Occipital lobe (tissue), 1 donor: ENCODE measurements at regions not wholly inside any gene's neighbourhood (a gene's known extent, or its start where the extent isn't known, plus 50 kb on each side); places are given as distances from the start of the nearest gene placed in this dataset.
A peak's percentile ranks its signal among the peaks of the same experiment; 100 is the strongest.
"Not testable (repeated sequence)": the region's sequence is repeated elsewhere in the genome, so short reads cannot be mapped to it uniquely, and the experiment has no call there.

Experiments used
- DNase-seq: peaks from one replicate; lab custom pipeline; 2025; lab: John Stamatoyannopoulos, UW

DNA sequence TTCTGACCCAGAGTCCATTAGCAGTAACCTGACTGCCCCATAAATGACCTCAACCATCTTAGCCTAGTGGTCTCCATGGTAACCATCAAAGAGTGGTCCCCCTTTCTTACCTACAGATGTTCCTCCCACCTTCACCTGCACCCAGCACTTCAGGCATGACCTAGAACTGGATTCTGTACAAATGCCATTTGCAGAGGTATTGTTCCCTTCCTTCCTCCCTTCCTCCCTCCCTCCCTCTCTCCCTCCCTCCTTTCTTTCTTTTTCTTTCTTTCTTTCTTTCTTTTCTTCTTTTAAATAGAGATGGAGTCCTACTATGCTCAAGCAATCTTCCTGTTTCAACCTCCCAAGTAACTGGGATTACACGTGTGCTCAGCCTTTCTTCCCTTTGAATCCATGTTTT lies 114.6 kb upstream of the SLC1A4 start:
- no peak for DNase-seq

DNA sequence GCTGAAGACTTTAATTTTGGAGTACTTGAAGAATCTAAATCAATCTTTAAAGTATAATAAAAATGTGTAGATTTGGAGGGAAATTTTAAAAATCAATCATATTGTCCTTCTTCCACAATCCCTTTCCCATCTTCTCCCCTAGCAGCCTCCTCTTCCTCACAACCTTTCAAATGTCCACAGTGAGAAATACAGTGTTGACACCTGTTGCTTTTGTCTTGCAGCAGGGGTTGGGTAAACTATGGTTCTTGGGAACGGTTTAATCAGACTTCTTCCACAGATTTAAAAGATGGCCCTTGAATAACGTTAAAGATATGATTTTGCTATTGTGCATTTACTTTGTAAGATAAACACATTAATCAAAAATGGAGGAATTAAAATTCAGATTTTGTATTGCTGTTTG lies 113.8 kb upstream of the SLC1A4 start:
- DNase-seq = no peak

DNA sequence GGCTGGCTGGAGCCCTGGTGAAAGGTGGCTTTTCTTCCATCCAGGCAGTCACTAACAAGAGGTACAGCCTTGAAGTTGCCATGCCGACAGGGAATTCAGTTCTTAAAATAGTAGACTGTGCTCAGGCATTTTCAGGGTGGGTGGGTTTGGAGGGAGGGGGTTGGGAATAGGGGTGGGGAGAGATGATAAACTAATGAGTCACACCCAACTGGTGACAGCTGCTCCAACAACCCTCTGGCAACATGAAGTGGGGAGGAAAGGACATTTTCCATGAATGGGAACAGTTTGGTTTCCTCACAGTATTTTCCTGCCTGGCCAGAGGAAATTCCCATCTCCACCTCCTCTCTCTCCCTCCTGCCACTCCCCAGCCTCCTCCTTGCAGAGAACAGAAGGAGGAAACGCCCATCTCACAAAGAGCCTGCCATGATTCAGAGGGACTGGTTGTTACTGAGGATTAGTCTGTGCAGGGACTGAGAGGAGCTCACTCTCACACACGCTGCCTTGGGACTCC lies 113.0 kb upstream of the SLC1A4 start:
- DNase-seq = peak; percentile 51

DNA sequence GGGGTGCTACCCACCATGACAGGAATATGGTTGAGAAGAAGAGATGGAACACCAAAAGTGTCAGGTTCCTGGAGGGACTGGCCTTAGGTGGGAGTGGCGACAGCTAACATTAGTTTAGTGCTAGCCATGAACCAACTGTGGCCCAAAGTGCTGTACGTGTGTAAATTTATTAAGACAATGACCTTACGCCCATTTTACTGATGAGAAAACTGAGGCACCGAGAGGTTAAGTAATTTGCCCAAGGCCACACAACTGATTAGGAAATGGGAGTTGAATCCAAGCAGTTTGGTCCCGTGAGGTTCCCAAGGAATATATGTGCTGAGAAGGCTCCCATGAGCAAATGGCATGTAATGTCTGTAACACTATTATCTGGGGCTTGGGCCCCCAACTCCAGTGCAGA lies 109.5 kb upstream of the SLC1A4 start:
- no peak for DNase-seq

DNA sequence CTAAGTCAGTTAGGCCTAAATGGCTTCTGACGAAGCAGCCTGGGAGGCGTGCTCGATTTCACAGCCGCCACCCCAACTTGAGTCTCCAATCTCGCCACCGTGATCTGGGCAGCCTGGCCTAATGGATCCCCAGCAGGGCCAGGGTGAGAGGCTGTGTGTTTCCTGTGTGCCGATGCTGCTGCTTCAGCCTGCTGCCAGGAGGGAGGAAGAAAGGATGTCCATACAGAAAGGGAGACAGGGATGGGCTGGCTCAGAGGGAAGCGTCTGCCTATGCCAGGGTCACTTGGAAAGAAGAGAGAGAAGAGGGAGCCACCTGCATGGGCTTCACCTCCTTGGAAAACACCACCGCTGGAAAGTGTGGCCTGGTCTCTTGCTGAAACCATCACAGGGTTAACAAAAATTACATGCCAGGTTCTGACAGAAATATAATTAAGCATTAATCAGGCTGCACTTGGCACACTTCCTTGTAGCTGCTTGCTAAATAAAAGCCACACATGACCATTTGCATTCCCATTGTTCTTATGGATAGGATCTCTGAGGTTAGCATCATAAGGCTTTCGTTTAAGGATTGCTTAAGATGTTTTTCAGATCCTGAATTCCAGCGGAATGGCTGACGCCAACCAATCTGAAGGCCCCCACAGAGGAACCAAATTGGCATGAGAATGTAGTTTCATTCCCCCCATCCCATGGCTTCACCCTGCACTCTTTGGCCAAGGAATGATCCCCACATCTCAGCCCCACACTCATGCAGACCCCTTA lies 108.8 kb upstream of the SLC1A4 start:
- no peak for DNase-seq

DNA sequence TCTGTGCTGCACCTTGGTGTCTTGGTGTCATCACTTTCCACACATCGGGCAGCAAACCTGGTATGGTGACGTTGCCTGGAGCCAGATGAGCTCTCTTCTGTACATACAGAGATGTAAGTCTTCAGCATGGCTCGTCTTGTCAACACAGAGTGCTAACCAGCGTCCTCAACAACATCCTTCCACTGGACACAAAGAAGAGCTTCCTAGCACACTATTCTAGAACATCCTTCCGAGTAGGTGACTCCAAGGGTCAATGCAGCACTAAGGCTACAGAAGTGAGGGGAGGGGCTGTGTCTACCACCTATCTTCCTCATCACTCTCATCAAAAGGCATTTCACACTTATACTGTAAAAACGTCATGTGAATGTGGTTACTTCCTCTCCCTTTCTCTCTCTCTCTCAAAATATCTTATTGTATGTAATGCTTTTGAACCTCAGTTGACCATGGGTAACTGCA lies 108.1 kb upstream of the SLC1A4 start:
- DNase-seq = no peak

DNA sequence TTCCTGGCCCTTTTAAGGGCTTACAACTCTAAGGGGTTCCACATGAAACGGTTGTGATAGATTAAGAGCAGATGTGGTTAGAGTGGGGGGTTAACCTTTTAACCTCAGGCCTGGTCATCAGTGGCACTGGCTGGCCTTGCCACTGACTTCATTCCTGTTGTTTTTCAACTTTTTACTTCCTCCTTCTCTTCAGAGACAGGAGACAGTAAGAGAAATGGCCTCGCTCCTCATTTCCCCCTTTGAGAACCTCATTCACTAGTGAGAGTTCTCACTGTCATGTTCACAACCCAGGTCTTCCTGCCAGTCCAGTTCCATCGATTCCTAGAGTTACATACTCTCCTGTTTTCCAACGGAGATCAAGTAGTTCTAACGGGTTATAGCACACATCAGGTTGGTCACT lies 101.6 kb upstream of the SLC1A4 start:
- DNase-seq = no peak

DNA sequence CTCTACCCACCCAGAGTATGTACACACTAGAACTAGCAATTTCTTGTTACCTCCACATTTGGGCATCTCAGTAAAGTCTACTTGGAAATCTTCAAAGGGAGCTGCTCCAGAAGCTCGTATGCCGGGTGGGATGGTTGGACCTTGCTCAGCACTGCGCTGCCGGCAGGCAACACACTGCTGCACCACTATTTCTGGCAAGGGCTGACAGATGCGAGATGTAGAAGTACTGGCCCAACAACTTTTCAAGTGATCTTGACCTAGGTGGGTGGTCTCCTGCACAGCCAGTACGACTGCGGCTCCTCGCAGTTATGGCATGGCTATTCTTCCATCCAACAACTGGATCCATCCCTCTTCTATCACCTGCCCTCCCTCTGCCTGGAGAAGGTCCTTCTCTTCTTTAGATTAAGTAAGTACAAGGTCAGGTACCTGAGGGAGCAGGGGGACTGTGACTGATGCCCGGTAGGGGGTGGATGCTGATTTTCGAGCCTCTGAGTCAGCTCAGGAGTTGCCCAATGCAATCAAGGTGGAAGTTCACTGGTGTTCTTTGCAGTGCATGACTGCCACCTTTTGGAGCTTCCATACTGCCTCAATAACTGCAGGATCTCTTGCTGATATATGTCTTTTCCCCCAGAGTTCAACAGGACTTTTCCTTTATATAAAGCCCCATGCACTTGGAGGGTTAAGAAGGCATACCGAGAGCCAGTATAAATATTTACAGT lies 100.4 kb upstream of the SLC1A4 start:
- DNase-seq = no peak

DNA sequence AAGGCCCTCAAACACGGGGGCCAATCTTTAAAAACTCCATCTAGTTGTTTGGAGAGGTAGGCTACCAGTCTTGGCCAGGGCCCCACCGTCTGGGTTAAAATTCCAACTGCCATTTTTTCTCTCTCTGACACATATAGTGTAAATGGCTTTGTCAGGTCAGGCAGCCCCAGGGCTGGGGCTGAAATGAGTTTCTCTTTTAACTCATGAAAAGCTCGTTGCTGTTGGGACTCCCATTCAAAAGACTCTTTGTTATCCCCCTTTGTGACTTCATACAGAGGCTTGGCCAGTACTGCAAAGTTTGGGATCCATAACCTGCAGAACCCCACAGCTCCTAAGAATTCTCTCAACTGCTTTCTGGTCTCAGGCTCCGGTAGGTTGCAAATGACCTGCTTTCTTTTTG lies 99.4 kb upstream of the SLC1A4 start:
- DNase-seq = no peak

DNA sequence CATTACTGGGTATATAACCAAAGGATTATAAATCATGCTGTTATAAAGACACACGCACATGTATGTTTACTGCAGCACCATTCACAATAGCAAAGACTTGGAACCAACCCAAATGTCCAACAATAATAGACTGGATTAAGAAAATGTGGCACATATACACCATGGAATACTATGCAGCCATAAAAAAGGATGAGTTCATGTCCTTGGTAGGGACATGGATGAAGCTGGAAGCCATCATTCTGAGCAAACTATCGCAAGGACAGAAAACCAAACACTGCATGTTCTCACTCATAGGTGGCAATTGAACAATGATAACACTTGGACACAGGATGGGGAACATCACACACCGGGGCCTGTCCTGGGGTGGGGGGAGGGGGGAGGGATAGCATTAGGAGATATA lies 92.6 kb upstream of the SLC1A4 start:
- DNase-seq = not testable (repeated sequence)

DNA sequence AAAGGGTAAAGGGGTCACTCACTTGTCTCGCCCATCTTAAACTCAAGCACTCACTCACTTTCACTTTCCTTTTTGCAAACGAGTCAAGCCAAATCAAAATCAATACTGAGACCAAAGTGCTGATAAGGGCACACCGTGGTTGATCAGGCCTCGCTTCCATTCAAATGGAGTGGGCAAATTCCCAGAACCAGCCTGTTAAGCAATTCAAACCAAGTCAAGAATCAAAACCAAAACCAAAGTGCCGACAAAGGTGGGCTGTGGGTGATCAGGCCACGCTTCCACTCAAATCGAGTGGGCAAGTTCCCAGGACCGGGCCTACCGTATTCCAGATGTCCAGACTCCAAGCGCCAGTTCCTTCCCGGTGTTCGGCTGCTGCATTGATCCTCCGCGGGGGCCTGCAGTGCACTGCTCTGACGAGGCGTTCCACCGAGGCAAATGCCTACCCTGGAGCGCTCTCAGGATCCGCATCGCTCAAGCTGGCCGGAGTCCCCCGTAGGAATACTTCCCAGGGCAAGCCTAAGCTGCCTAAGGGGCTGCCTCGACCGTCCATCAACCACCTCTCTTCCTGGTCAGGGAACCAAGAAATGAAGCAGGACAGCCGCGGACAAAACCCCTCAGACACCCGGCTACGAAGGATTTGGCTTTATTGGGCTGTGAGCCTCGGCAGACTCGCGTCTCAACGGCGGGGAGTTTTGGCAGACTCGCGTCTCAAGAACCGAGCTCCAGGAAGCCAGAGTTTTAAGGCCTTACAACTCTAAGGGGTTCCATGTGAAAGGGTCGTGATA lies 89.9 kb upstream of the SLC1A4 start:
- no peak for DNase-seq

DNA sequence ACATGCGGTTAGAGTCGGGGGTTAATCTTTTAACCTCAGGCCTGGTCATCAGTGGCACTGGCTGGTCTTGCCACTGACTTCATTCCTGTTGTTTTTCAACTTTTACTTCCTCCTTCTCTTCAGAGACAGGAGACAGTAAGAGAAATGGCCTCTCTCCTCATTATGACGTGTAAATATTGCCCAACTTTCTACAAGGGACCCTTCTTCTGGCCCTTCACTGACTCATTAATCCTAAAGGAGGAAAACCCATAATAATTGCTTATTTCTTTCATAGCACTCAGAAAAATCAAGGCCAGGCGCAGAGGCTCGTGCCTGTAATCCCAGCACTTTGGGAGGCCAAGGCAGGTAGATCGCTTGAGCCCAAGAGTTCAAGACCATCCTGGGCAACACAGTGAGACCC lies 89.3 kb upstream of the SLC1A4 start:
- not testable (repeated sequence) for DNase-seq

DNA sequence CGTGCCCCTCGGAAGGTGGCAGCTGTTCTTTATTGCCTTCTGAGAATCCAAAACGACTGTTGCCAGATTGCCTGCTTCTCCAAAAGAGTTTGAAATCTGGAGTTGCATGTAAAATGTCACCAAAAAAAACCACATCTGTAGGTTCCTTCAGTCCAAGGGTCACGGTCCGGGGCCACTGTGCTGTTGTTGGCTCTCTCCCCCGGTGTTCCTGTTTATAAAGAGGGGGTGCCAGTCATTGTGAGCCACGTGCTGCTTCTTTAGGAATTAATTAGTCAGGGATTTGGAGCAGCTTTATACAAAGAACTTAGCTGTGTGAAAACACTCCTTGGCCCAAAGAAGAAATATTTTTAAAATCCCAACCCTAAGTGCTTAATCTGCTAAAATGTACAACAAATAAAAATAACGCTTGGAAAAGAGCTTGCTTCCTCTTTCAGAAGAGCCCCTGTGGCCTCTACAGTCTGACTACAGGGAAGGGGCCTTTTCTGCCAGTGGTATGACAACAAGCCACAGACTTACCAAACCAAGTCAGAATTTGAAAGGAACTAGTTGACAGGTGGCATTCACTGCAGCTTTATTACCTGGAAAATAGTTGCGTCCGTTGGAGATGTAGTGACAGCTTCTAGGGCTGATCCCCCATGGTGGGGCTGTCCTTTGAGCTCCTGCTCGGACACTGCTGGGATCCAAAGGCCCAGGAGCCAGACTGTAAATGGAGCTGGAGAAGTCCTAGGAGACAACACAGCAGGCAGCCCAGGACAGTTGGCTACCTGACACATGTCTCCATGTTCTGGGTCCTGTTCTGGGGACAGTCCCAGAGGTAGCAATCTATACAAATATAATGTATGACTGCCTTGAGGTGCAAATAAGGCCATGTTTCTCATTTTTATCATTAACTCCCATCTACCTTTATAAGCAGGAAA lies 84.5 kb upstream of the SLC1A4 start:
- no peak for DNase-seq

DNA sequence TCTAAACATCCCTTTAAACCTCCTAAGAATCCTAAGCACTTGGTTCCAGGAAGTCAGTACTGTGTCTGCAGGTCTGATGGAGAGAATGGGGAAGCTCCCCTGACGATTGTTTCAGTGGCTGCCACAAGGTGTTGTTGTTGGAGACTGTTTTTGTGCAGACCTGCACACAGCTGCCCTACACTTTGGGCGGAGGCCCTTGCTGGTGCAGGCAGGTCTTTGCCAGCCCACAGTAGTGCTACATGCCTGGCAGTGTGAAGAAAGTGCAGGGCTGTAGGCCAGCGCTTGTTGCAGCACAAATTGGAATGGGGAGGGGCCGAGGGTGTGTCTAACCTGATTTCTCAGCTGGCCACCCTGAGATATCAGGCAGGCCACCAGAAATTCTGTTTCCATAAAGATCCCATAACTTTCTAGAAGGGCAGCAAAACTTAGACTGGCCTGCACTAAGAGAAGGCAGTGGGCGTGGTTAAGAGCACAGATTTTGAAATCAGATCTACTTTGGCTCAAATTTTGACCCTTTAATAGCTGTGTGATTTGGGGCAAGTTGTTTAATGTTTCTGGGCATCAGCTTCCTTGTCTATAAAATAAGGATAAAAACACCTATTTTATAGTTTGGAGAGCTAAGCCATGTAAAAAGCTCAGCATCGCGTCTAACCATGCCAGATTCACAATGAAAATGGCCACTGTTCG lies 83.7 kb upstream of the SLC1A4 start:
- DNase-seq = no peak

DNA sequence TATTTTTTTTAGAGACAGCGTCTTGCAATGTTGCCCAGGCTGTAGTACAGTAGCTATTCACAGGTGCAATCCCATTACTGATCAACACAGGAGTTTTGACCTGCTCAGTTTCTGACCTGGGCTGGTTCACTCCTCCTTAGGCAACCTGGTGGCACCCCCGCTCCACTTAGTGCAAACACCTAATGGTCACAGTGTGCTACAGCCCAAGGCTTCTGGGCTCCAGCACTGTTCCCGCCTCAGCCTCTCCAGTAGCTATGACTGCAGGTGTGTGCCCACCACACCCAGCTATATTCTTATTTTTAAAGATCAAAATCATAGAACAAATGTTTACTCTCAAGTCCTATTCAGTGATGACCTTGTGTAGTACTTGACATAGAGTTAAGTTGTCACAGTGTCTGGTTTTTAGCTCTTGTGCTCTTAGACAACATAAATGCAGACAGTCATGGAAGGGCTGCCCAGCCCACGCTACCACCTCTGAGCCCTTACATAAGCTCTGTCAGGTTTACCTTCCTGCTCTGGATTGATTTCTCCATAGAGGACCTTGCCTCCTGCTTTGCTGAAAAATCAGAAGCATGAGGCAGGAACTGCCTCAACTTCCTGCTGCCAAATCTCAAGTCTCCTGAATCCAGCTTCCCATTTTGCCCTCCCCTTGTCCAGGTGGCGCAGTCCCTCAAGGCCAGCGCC lies 82.2 kb upstream of the SLC1A4 start:
- no peak for DNase-seq

DNA sequence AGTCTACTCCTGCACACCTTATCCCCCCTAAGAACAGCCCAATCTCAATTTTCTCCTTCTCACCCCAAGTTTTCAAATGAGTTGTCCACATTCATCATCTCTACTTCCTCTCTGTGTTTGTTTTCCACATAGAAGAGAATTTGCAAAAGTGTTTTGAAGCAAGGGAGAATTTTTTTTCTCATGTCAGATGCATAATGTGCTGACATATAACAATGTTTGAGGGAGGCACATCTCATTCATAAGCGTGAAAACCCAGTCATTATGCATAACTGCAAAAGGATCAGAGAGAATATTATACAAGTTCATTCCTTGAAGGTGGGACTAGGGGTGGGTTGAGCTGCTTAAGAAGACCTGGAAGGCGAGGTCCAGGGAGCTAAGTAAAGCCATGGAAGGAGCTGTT lies 80.8 kb upstream of the SLC1A4 start:
- DNase-seq = no peak

DNA sequence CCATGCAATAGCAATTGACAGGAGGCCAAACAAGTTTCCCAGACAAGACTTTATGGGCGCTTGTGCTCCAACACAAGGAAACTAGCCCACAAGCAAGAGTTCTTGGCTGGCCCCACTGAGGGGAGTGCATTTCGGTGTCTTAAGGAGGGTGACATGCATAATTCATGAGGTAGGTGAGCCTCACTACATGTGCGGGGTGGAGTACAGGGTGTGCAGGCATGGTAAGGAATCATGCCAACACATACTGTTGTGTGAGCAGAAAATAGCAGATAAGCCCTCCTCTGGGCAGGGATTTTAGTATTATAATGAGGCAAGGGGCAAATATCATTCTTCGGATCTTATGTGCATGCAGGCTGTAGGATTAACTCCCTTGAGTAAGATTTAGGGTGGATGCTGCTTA lies 78.7 kb upstream of the SLC1A4 start:
- no peak for DNase-seq

DNA sequence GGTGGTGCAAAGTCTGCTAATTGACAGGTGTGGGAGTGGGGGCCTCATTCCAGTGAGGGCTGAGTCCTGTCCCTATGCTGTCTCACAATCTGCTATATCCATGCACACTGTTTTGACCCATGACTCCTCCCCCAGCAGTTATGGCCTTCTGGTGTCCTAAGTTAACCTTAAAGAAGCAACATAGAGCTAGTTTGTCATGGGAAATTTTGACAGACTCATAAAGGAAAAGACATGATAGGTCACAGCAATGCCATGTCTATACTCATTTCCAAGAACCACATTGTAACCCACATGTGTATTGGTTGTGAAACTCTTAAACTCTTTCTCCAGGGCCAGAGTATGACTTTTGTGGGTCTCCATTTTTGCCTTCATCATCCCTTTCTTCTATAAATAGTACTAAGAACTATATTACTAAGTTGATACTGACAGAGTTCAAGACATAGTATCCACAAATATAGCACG lies 78.2 kb upstream of the SLC1A4 start:
- no peak for DNase-seq

DNA sequence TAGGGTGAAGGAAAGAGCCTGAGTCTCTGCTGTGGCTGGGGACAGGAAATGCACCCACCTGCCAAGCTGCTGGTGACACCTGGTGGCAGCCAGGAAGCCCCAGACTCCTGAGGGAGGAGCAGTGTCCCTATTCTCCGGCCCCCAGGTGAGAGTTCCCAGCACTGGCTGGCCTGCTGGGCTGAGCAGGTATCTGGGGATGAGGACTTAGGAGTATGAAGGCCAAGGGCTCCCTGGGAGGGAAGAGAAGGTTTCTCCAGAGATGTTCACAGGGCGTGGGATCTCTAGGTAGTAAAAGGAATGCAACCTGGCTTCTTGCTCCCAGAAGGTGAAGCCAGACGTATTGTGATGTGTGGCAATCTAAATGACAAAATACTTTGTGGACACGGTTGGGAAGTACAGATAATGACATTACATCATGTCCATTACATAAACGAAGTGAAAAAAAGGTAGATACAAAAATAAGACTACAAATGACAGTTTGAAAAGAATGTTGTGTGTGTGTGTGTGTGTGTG lies 75.8 kb upstream of the SLC1A4 start:
- no peak for DNase-seq

DNA sequence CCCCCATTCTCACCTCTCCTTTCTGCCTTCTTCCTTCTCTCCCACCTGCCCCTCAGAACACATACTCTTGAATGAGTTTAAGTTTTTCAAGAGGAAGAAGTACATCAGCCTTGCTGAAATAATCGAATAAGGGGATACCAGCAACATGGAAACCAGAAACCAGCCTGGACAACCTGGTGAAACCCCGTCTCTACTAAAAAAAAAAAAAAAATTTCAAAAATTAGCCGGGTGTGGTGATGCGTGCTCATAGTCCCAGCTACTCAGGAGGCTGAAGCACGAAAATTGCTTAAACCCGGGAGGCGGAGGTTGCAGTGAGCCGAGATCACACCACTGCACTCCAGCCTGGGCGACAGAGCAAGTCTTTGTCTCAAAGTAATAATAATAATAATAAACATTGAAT lies 75.0 kb upstream of the SLC1A4 start:
- no peak for DNase-seq
